GM23338 (cell line): ENCODE measurements at regions not wholly inside any gene's neighbourhood (a gene's known extent, or its start where the extent isn't known, plus 50 kb on each side); places are given as distances from the start of the nearest gene placed in this dataset.
A peak's percentile ranks its signal among the peaks of the same experiment; 100 is the strongest.

Experiments used
- ATAC-seq: fragments of 200-7000 bp; cut with Tn5 transposase; 3 replicates; pipeline ENCODE4 v1.9.1; 2020
- DNase-seq: peaks from one replicate; pipeline ENCODE4 v3.0.0-alpha.2; 2015; ENCODE audit warnings: low spot score
- H2AFZ ChIP-seq: fragments of 200-600 bp; sonication (generic); 2 replicates; pipeline ENCODE4 v1.8.0; 2016; ENCODE audit warnings: antibody characterized with exemption, mild to moderate bottlenecking, moderate library complexity
- H3F3A ChIP-seq: fragments of 200-600 bp; sonication (generic); replicated peaks from 2 replicates; pipeline ENCODE4 v1.8.0; 2017; ENCODE audit warnings: antibody characterized with exemption, mixed run types, low read depth
- H3K27ac ChIP-seq: fragments of 200-600 bp; sonication (generic); 2 replicates; pipeline ENCODE4 v1.6.1; 2016; ENCODE audit warnings: low read depth
- H3K27me3 ChIP-seq: fragments of 200-600 bp; sonication (generic); 2 replicates; pipeline ENCODE4 v1.8.0; 2016; ENCODE audit warnings: mild to moderate bottlenecking, mixed run types, moderate library complexity; ENCODE audit not compliant: insufficient read depth
- H3K36me3 ChIP-seq: fragments of 200-600 bp; sonication (generic); 2 replicates; pipeline ENCODE4 v1.8.0; 2016; ENCODE audit warnings: mild to moderate bottlenecking; ENCODE audit not compliant: insufficient read depth
- H3K4me1 ChIP-seq: fragments of 200-600 bp; sonication (generic); 2 replicates; pipeline ENCODE4 v1.8.0; 2016; ENCODE audit warnings: mild to moderate bottlenecking, moderate library complexity; ENCODE audit not compliant: insufficient read depth
- H3K4me2 ChIP-seq: fragments of 200-600 bp; sonication (generic); 2 replicates; pipeline ENCODE4 v1.7.1; 2017; ENCODE audit warnings: mixed run types
- H3K4me3 ChIP-seq: fragments of 200-600 bp; sonication (generic); 2 replicates; pipeline ENCODE4 v1.6.1; 2016; ENCODE audit warnings: mixed run types
- H3K79me2 ChIP-seq: fragments of 200-600 bp; sonication (generic); replicated peaks from 2 replicates; pipeline ENCODE4 v1.8.0; 2017; ENCODE audit warnings: mild to moderate bottlenecking; ENCODE audit not compliant: insufficient read depth
- H3K9me2 ChIP-seq: fragments of 200-600 bp; sonication (generic); 2 replicates; pipeline ENCODE4 v1.8.0; 2017; ENCODE audit not compliant: insufficient read depth
- H4K20me1 ChIP-seq: fragments of 200-600 bp; sonication (generic); replicated peaks from 2 replicates; pipeline ENCODE4 v1.8.0; 2017; ENCODE audit warnings: mild to moderate bottlenecking; ENCODE audit not compliant: insufficient read depth
- H3K27ac Mint-ChIP-seq: 2 replicates; pipeline ENCODE4 v1.8.0; 2020; ENCODE audit warnings: inconsistent platforms, mild to moderate bottlenecking, moderate library complexity, mixed read lengths
- H3K27me3 Mint-ChIP-seq: 3 replicates; pipeline ENCODE4 v1.8.0; 2022; ENCODE audit warnings: low read depth, mild to moderate bottlenecking, moderate library complexity, mixed read lengths, inconsistent platforms; ENCODE audit not compliant: insufficient read depth, poor library complexity
- H3K36me3 Mint-ChIP-seq: 3 replicates; pipeline ENCODE4 v1.8.0; 2021; ENCODE audit warnings: low read depth, mild to moderate bottlenecking, inconsistent platforms, moderate library complexity, mixed read lengths
- H3K4me1 Mint-ChIP-seq: 3 replicates; pipeline ENCODE4 v1.8.0; 2020; ENCODE audit warnings: mild to moderate bottlenecking, inconsistent platforms, mixed read lengths
- H3K4me3 Mint-ChIP-seq: 3 replicates; pipeline ENCODE4 v1.8.0; 2021; ENCODE audit warnings: moderate library complexity, mild to moderate bottlenecking, inconsistent platforms, mixed read lengths
- H3K9me3 Mint-ChIP-seq: 3 replicates; pipeline ENCODE4 v1.8.0; 2020; ENCODE audit warnings: moderate library complexity, mild to moderate bottlenecking, inconsistent platforms, mixed read lengths
- EZH2phosphoT487 ChIP-seq: fragments of 200-600 bp; sonication (generic); IDR thresholded peaks from one replicate; pipeline ENCODE4 v1.8.1; 2018; ENCODE audit warnings: antibody characterized with exemption; ENCODE audit not compliant: unreplicated experiment
- TF ChIP-seq, protein P1 (sequence below): fragments of 250-450 bp; sonication (Bioruptor Pico); IDR thresholded peaks from 2 replicates; pipeline ENCODE4 v1.5.0; 2020; ENCODE audit warnings: mild to moderate bottlenecking, moderate library complexity
- TF ChIP-seq, protein P2 (sequence below), 2 experiments: fragments of 200-600 bp in 1 of 2; sonication (generic) in 1 of 2; conservative IDR thresholded peaks; 2 replicates each; pipeline versions ENCODE4 v1.5.1 to v1.6.1; 2016 to 2017; ENCODE audit warnings: antibody characterized with exemption in 2 of 2, low read depth in 2 of 2, mild to moderate bottlenecking in 2 of 2, moderate library complexity in 1 of 2

DNA sequence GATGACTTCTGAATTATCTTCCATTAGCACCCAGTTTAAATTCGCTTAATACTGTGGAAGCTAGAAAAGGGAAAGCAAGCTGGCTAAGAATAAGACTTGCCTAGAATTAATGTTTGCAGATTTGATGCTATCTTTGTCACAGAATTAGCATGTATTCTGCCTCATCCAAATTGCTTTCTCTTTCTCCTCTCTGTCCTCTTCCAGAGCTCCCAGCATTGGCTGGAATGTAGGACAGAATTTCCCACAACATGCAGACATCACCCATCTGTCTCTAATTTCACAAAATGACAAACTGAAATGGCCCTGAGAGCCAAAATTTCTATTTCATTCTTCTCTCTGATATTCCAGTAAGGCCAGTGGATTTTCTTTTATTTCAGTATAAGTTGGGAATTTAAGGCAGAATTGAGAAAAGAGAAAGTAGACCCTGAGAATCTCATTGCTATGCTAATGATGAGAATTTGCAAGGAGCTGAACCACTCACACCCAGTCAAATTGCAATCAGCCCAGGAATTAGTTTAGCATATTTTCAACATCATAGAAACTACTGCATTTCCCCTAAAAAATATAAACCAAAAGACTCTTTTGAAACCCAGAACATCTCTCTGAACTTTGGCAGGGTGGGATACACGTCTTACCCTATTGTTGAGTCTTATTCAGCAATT, 188.8 kb downstream of the RCHY1 start:
- TF ChIP-seq, protein P1, sequence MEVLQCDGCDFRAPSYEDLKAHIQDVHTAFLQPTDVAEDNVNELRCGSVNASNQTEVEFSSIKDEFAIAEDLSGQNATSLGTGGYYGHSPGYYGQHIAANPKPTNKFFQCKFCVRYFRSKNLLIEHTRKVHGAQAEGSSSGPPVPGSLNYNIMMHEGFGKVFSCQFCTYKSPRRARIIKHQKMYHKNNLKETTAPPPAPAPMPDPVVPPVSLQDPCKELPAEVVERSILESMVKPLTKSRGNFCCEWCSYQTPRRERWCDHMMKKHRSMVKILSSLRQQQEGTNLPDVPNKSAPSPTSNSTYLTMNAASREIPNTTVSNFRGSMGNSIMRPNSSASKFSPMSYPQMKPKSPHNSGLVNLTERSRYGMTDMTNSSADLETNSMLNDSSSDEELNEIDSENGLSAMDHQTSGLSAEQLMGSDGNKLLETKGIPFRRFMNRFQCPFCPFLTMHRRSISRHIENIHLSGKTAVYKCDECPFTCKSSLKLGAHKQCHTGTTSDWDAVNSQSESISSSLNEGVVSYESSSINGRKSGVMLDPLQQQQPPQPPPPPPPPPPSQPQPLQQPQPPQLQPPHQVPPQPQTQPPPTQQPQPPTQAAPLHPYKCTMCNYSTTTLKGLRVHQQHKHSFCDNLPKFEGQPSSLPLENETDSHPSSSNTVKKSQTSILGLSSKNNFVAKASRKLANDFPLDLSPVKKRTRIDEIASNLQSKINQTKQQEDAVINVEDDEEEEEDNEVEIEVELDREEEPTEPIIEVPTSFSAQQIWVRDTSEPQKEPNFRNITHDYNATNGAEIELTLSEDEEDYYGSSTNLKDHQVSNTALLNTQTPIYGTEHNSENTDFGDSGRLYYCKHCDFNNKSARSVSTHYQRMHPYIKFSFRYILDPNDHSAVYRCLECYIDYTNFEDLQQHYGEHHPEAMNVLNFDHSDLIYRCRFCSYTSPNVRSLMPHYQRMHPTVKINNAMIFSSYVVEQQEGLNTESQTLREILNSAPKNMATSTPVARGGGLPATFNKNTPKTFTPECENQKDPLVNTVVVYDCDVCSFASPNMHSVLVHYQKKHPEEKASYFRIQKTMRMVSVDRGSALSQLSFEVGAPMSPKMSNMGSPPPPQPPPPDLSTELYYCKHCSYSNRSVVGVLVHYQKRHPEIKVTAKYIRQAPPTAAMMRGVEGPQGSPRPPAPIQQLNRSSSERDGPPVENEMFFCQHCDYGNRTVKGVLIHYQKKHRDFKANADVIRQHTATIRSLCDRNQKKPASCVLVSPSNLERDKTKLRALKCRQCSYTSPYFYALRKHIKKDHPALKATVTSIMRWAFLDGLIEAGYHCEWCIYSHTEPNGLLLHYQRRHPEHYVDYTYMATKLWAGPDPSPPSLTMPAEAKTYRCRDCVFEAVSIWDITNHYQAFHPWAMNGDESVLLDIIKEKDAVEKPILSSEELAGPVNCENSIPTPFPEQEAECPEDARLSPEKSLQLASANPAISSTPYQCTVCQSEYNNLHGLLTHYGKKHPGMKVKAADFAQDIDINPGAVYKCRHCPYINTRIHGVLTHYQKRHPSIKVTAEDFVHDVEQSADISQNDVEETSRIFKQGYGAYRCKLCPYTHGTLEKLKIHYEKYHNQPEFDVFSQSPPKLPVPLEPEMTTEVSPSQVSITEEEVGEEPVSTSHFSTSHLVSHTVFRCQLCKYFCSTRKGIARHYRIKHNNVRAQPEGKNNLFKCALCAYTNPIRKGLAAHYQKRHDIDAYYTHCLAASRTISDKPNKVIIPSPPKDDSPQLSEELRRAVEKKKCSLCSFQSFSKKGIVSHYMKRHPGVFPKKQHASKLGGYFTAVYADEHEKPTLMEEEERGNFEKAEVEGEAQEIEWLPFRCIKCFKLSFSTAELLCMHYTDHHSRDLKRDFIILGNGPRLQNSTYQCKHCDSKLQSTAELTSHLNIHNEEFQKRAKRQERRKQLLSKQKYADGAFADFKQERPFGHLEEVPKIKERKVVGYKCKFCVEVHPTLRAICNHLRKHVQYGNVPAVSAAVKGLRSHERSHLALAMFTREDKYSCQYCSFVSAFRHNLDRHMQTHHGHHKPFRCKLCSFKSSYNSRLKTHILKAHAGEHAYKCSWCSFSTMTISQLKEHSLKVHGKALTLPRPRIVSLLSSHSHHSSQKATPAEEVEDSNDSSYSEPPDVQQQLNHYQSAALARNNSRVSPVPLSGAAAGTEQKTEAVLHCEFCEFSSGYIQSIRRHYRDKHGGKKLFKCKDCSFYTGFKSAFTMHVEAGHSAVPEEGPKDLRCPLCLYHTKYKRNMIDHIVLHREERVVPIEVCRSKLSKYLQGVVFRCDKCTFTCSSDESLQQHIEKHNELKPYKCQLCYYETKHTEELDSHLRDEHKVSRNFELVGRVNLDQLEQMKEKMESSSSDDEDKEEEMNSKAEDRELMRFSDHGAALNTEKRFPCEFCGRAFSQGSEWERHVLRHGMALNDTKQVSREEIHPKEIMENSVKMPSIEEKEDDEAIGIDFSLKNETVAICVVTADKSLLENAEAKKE (CRISPR knock-in tag) = no peak
- TF ChIP-seq, protein P2, sequence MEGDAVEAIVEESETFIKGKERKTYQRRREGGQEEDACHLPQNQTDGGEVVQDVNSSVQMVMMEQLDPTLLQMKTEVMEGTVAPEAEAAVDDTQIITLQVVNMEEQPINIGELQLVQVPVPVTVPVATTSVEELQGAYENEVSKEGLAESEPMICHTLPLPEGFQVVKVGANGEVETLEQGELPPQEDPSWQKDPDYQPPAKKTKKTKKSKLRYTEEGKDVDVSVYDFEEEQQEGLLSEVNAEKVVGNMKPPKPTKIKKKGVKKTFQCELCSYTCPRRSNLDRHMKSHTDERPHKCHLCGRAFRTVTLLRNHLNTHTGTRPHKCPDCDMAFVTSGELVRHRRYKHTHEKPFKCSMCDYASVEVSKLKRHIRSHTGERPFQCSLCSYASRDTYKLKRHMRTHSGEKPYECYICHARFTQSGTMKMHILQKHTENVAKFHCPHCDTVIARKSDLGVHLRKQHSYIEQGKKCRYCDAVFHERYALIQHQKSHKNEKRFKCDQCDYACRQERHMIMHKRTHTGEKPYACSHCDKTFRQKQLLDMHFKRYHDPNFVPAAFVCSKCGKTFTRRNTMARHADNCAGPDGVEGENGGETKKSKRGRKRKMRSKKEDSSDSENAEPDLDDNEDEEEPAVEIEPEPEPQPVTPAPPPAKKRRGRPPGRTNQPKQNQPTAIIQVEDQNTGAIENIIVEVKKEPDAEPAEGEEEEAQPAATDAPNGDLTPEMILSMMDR (conservative IDR thresholded peaks at IDR 0.05; ENCODE audit: low read depth in 2 of 2) = no peak
- no peak for TF ChIP-seq EZH2phosphoT487
- Histone ChIP-seq H3K27ac (no peak overlapping the region), H3K4me3 (no peak overlapping the region), H2AFZ (no peak overlapping the region), H3K4me2 (peak overlapping the region; percentile 24), H4K20me1 (no peaks in the 10 kb centered on the region), H3K27me3 (no peaks in the 10 kb centered on the region), H3K36me3 (no peaks in the 10 kb centered on the region), H3K79me2 (no peaks in the 10 kb centered on the region), H3K4me1 (peaks cover 11% of the 10 kb centered on the region), H3K9me2 (no peaks in the 10 kb centered on the region), H3F3A (no peaks in the 10 kb centered on the region)
- no peak overlapping the region for H3K4me3 Mint-ChIP-seq
- DNase-seq (no peak), ATAC-seq (no peak)
- no peaks in the 10 kb centered on the region for H3K9me3 Mint-ChIP-seq
- H3K27me3 Mint-ChIP-seq = no peaks in the 10 kb centered on the region
- H3K27ac Mint-ChIP-seq = peak overlapping the region; percentile 8; the same call in 1 of the 2 replicates
- peaks cover 22% of the 10 kb centered on the region for H3K4me1 Mint-ChIP-seq
- H3K36me3 Mint-ChIP-seq = no peaks in the 10 kb centered on the region
